HG03045 (cell line): ENCODE measurements at regions not wholly inside any gene's neighbourhood (a gene's known extent, or its start where the extent isn't known, plus 50 kb on each side); places are given as distances from the start of the nearest gene placed in this dataset.
"Not testable (repeated sequence)": the region's sequence is repeated elsewhere in the genome, so short reads cannot be mapped to it uniquely, and the experiment has no call there.

Experiments
- ATAC-seq: cut with Tn5 transposase; IDR thresholded peaks from one replicate; pipeline ENCODE4 v1.9.1; 2021; ENCODE audit warnings: mild to moderate bottlenecking, moderate library complexity; ENCODE audit not compliant: unreplicated experiment

DNA sequence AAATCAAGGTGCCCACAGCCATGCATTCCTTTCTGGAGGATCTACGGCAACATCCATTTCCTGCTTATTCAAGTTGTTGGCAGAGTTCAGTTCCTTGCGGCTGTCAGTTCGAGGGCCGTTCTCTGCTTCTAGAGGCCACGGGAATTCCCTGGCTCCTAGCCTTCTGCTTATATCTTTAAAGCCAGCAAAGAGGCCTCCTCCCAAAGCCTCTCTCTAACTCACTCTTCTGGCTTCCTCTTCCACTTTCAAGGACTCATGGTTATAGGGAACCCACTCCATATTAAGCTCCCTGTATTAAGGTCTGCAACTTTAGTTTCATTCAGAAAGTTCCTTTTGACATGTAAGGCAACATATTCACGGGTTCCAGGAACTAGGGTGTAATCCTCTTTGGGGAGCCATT, 150.1 kb upstream of the RMP24 start:
- ATAC-seq: no peak

DNA sequence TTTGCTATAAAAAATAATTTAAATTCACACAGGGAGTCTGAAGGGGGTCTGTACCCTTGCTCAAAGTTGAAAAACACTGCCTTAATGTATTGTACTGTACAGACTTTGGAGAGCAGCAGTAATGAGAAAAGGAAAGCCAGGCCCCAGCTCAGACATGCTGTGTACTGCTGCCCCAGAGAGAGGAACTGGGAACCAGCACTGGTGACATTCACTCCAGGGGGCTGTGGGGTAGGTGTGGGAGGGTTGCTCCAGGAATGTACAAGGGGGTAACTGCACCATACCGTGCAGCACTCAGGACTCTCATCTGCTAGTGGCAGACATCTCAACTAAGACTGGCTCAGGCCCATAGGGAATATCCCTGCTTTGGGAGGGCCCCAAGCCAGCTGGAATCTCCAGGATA, 146.0 kb upstream of the RMP24 start:
- ATAC-seq: no peak

DNA sequence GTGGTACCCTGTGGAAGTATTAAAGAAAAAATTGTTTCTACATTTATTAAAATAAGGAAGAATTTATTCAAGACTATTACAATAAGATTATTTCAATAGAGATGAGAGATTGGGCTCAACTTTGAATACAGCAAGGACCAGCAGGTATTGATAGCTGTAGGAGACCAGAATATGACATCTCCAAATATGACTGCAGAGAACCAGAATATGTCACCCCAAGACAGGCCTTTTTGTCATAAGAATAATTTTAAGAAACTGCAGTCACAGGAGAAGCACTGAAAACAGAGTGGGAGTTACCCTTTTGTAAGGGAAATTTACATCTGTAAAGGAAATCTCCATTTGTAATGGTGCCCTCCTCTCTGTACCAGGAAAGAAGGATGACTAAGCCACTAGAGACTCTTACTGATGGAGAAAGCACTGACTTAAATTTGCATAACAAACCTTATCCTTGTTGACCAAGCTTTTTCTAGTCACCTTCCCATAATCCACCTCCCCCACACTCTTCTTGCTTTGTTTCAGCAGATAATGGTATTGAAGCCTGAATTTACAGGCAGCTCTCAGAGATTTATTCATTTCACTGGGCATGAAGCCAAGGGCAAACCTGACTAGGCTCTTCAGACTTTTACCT, 145.1 kb upstream of the RMP24 start:
- peak; percentile 46 for ATAC-seq

DNA sequence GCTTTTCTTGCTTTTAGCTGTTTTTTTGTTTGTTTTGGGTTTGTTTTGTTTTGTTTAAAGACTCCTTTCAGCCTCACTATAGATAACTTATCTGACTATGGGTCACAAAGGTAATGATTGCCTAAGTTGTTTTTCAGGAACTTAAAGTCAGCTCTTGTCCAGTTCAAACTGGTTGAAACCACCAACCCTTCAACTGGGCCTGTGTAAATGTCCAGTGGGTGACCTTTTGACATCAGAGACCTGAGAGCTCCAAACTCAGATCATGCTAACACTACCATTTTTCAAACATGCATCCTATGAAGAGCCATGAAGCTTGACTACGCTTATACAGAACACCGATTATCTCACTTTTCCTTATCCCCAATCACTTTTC, 144.6 kb upstream of the RMP24 start:
- ATAC-seq: no peak

DNA sequence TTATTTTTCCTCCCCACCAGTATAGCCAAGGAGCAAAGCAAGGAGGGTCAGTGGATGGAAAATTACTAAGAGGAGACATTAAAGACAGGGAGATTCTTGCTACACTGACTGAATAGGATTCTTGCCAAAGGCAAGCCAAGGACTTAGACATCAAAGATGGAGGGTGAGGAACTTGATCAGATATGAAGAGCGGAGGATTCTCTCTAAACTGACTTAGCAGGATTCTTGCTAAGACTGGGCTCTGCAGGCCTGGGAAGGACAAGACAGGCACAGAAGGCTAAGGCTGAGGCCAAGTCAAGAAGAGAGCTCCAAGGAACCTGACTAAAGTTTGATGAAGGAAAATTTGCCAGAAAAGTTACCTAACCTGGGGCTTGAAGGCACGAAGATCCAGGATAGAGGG, 143.9 kb upstream of the RMP24 start:
- ATAC-seq: no peak

DNA sequence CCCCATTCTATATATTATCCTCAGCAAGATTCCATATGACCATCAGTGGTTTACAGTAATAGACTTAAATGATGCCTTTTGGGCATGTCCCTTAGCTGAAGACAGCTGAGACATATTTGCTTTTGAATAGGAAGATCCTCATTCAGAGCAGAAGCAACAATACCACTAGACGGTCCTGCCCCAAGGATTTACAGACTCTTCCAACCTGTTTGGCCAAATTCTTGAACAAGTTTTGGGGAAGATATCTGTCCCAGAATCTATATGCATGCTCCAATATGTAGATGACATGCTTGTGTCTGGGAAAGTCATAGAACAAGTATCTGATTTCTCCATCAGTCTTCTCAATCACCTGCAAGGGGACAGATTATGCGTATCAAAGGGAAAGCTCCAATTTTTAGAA, 137.1 kb upstream of the RMP24 start:
- ATAC-seq: no peak

DNA sequence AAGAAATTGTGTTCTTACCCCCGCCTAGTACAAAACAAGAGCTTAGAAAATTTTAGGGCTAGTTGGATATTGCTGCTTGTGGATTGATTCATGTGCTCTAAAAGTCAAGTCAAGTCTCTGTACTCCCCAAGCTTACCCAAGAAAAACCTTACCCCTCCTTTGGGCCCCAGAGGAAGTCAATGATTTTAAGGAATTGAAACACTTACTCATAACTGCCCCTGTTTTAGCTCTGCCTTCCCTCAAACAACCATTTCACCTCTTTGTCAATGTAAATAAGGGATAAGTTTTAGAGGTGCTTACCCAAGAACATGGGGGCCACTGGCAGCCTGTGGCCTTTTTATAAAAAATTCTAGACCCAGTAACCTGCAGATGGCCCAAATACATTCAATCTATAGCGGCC, 136.6 kb upstream of the RMP24 start:
- ATAC-seq: no peak

DNA sequence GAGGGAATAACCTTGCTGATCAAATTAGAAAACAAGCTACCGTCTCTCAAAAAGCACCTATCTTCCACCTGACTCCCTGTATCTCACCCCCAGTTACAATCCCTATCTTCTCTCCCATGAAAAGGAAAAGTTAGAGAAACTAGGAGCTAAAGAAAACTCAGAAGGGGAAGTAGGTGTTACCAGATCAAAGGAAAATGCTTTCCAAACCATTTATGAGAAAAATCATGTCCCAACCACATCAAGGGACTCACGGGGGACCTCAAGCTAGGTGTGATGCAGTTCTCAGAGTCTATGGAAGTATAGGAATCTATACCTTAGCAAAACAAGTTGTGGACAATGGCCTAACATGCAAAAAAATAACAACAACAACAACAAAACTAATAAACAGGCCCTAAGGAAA, 135.5 kb upstream of the RMP24 start:
- no peak for ATAC-seq

DNA sequence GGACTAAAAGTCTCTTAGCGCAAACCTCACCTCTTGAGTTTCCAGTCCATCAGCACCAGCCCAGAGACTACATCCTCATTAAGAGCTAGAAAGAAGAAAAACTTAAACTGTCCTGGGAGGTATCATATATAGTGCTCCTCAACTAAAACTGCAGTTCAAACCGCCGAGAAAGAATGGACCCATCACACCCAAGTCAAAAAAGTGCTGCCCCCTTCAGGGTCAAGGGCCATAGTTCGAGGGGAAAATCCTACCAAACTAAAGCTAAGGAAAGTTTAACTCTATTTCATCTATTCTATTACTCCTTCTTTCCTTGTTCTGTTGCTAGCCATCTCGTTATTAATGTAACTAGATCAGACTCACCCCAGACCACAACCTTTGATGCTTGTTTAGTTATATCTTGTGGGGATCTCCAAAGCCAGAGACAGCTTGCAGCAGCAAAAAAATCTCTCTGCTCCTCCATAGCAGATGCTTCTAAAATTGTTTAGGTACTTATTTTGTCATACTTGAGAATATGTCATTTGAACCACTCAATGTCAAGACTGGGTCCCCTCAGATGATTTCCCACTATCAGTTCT, 134.5 kb upstream of the RMP24 start:
- ATAC-seq: no peak

DNA sequence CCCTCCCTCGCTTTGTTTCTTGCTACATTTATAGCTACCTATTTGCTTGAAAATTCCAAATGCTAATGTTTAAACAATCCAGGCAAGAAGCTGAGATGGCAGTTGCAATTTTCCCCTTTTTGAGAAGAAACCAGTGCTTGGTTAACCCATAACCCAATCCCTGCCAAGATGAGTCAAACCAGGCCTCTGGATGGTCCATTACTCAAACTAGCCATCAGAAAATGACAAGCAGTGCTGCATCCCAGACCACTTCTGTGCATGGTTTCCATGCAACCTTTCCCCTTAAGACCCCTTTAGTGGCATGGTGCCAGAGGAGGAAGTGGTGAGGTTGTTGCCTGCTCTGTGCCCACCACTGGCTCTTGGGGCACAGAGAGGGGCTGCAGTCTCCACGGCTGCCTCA, 131.2 kb upstream of the RMP24 start:
- no peak for ATAC-seq

DNA sequence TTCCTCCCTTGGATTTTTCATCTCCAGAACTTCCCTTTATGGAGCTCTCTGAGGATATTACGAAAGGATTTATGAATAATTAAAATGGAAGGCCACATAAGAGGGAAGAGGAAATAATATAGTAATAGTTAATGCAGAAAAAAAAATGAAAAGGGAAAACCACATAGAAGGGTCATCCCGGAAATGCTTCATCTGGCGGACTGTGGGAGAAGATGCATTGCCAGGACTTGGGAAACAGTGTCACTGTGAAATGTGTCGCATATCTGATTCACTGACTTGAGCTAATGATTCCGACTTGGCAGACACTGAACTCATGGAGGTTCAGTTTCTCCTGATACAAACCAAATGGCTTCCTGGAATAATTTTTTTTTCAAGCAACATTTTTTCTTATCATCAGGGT, 129.9 kb upstream of the RMP24 start:
- ATAC-seq: no peak

DNA sequence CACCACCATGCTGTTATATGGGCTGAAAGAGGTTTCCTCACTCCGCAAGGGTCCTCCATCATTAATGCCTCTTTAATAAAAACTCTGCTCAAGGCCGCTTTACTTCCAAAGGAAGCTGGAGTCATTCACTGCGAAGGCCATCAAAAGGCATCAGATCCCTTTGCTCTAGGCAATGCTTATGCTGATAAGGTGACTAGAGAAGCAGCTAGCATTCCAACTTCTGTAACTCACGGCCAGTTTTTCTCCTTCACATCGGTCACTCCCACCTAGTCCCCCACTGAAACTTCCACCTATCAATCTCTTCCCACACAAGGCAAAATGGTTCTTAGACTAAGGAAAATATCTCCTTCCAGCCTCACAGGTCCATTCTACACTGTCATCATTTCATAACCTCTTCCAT, 124.2 kb upstream of the RMP24 start:
- not testable (repeated sequence) for ATAC-seq

DNA sequence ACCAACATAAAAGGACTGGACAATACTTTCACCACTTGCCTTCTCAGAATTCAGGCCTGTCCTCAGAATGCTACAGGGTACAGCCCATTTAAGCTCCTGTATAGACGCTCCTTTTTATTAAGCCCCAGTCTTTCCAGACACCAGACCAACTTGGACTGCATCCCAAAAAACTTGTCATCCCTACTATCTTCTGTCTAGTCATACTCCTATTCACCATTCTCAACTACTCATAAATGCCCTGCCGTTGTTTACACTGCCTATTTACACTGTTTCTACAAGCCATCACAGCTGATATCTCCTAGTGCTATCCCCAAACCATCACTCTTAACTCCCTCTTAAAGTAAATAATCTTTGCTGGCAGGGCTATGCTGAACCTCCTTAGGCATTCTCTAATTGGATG, 123.2 kb upstream of the RMP24 start:
- ATAC-seq: not testable (repeated sequence)

DNA sequence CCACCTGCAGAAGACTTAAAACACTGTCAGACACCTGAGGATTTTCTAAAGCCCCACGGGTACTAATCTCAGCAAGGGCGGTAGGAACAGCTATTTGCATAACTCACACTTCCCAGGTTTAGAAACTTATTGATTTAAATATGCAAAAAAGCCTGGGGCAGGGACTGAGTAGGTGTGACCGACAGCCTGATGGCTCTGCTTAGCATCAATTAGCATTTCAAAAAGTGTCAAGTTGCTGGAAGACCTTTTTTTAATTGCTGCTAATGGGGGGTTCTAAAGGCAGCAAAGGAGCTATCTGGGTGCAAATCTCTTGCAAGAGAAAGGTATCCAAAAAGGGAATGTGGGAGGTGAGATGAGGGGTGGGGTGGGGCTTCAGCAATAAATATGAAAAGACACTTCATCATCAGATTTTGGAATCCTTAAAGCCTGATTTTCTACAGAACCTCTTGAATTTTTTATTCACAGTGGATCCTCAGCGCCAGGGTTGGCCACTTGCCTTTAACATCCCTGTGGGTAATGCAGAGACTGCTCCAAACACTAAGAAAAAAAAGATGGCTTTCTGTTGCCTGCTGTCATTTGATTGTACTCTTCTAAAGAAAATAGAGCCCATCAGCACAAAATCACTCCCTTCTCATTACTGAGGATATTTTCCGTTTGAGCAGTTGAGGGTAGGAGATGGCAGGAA, 121.1 kb upstream of the RMP24 start:
- no peak for ATAC-seq

DNA sequence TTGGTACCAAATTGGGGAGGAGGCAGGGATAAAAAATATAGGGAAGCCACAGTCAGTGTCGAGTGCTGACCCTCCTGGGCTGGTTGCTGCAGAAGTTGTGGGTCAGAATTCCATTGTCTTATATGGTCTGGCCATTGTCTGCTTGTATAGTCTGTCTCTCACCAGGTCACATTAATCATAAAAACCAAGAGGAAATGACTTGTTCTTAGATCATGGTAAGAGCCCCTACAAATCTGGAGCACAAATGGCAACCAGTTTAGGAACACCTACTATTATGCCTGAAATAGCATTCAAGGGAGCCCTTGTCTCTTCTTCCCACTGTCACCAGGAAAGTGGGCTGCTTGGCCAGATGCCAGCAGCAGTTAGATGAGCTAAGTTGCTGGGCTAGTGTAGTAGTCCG, 119.7 kb upstream of the RMP24 start:
- no peak for ATAC-seq

DNA sequence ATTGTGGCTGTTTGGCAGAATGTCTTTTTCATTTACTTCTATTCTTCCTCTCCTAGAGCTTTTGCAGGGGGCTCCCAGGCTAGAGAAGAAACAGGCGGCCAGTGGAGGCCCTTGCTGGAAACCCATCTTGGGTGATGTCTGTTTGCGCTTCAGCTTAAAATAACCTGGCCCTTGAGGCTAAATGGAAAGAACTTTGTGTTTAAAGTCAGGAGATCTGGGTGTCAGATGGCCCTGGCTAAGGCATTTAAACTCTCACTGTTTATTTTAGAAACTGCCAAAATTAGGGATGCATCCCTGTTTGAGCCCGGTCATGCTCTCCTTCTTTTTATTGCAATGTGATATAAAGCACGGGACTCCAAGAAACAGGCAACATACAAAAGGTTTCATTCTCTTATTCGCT, 118.4 kb upstream of the RMP24 start:
- ATAC-seq: no peak

DNA sequence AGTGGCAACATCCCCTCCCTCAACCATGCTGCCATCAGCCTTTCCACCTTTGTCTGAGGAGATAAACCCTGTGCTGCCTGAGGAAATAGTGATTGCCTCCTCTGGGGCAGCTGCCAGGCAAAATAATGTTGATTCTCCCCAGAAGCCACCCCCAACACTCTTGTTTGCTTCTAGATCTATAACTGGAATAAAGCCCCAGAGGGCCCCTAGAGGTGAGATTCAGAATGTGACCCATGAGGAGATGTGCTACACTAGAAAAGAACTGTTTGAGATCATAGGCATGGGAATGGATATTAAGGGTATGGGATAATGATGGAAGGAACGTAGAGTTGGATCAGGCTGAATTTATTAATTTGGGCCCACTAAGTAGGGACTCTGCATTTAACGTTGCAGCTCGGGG, 116.3 kb upstream of the RMP24 start:
- no peak for ATAC-seq

DNA sequence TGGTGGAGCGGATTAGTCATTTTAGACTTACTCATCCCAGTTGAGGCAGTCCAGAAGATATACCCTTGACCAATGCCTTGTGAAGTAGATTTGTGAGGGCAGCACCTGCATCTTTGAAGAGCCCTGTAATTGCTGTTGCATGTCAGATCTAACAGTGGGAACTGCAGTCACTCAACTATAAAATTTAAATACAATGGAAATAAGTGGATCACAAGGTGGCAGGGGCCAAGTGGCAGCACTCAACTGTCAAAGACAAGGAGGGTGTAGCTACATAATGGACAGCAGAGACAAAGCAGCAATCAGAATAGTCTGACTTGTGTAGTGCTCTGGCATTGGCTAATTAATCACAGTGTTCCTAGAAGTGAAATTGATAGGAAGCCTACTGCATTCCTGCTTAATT, 115.8 kb upstream of the RMP24 start:
- not testable (repeated sequence) for ATAC-seq

DNA sequence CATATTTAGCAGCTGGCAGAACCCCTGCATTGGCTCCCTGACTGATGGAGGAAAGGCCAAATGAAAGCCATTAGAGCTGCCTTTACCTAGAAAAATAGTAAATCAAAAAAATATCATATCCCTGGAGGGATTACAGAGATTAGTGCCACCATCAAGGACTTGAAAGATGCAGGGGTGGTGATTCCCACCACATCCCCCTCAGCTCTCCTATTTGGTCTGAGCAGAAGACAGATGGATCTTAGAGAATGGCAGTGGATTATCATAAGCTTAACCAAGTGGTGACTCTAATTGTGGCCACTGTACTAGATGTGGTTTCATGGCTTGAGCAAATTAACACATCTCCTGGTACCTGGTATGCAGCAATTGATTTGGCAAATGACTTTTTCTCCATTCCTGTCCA, 114.9 kb upstream of the RMP24 start:
- ATAC-seq: not testable (repeated sequence)

DNA sequence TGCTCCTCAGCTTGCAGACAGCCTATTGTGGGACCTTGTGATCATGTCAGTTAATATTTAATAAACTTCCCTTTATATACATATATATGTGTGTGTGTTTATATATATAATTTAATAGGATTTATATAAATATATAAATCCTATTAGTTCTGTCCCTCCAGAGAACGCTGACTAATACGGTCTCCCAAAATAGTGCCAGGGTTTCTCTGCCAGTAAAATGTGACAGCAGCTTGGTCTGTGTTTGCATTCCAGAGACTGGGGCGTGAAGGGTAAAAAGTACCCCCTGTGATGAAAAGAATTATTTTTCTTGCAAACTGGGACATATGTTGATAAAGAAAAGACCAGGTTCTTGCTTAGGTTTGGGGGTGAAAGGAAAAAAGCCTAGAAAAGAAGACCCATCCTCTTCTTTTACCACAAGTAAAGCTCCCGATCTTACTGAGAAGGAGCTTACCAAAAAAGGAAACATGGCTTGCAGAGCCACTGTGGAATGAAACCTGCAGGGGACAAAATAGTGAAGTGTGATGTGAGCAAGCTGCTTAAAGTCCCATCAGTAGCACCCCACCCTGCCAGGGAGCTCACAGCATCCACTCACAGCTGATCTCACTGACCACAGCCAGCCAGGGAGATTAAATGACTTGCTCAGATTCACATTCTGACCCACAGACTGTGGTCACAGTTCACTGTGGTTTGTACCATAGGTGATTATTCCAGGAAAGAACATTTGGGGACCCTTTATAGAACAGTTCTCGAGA, 110.9 kb upstream of the RMP24 start:
- ATAC-seq: no peak

DNA sequence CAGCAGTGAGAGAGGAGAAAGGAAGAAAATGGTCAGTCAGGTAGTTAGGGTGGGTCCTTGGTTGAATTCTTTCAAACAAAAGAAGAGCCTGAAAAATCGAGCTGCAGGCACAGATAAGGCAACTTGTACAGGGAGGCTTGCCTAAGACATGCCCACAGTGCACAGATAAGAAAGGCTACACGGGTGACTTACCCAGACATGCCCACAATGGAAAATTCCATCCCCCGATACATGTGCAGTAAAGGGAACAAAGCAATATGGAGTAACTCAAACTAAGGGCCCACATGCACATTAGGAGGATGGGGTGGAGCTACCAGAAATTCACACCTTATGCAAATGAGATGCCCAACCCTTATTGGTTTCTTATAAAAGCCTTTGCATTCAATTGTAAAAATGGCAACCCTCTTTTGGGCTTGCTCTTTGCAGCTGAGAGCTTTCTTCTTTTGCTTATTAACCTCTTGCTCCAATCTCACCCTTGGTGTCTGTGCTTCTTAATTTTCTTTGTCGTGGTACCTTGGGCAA, 110.3 kb upstream of the RMP24 start:
- ATAC-seq: no peak

DNA sequence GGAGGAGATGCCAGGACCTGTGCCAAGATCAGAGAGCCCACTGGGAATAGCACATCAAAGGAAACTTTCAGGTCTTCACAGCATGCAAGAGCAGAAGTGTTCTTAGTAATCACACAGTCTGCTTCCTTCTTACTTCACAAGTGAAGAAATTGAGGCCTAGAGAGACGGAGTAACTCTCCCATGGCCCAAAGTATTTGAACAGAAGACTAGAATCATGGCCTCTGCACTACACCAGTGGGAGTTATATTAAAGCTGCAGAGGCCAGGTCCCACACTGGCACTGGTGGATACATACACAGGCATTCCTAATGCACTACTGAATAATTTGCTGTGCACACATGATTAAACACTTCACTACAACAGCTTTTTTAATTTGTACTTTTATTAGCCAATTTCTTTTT, 107.6 kb upstream of the RMP24 start:
- ATAC-seq: no peak
